HepG2 (cell line): ENCODE measurements at regions not wholly inside any gene's neighbourhood (a gene's known extent, or its start where the extent isn't known, plus 50 kb on each side); places are given as distances from the start of the nearest gene placed in this dataset.

Source experiments
- ATAC-seq: fragments of 200-7000 bp; cut with Tn5 transposase; 3 replicates; pipeline ENCODE4 v1.9.1; 2020; ENCODE audit warnings: mild to moderate bottlenecking, moderate library complexity
- BruUV-seq: library from RNA; stranded (reverse); fragments of 400-500 nt; replicated peaks from 2 replicates; lab custom pipeline; 2021; lab: Mats Ljungman, UMichigan
- CTCF ChIA-PET: fragments of 300-600 bp; formaldehyde crosslinking; extraction: SDS; loops from one replicate; lab custom pipeline; 2021; ENCODE audit warnings: low total read pairs, inconsistent platforms, low intra/inter-chr PET ratio; lab: Yijun Ruan, JAX
- POLR2A ChIA-PET: fragments of 350-600 bp; sonication (Branson Sonifier 250); formaldehyde crosslinking; loops from one replicate; lab custom pipeline; 2020; ENCODE audit warnings: antibody characterized with exemption, inconsistent platforms; lab: Yijun Ruan, JAX
- DNase-seq: peaks from one replicate; pipeline ENCODE4 v3.0.0-alpha.2; 2015; ENCODE audit warnings: low spot score
- FAIRE-seq: peaks from 3 replicates; lab custom pipeline; 2011; peaks lifted over from hg19 to GRCh38; lab: Jason Lieb, UNC
- H2AFZ ChIP-seq: one replicate; pipeline ENCODE4 v1.6.1; 2011; ENCODE audit warnings: low read length, inconsistent platforms
- H3K27ac ChIP-seq: fragments of 300-600 bp; 3 replicates; pipeline ENCODE4 v1.8.0; 2011; ENCODE audit warnings: mixed run types, mild to moderate bottlenecking, mixed read lengths, low read length, inconsistent platforms; ENCODE audit not compliant: insufficient read depth; ENCODE audit errors: extremely low read length
- H3K27me3 ChIP-seq, 2 experiments: fragments of 200-600 bp in 1 of 2; 2 replicates in 1 of 2; 3 replicates in 1 of 2; pipeline versions ENCODE4 v1.6.0 to v1.8.0; 2011; ENCODE audit warnings: low read length in 2 of 2, mild to moderate bottlenecking in 2 of 2, moderate library complexity in 2 of 2, inconsistent platforms in 1 of 2; ENCODE audit not compliant: insufficient read depth in 2 of 2, control insufficient read depth in 1 of 2
- H3K36me3 ChIP-seq, 2 experiments: fragments of 200-600 bp in 1 of 2; replicated peaks in 1 of 2; 2 replicates in 1 of 2; 3 replicates in 1 of 2; pipeline versions ENCODE4 v1.5.1 to v1.8.0; 2011; ENCODE audit warnings: low read length in 2 of 2, inconsistent platforms in 1 of 2; ENCODE audit not compliant: insufficient read depth in 2 of 2, control insufficient read depth in 1 of 2
- H3K4me1 ChIP-seq: 2 replicates; pipeline ENCODE4 v1.5.1; 2012; ENCODE audit warnings: low read length, inconsistent platforms; ENCODE audit not compliant: insufficient read depth
- H3K4me2 ChIP-seq: 2 replicates; pipeline ENCODE4 v1.6.0; 2011; ENCODE audit warnings: low read depth, low read length, inconsistent platforms
- H3K4me3 ChIP-seq, 3 experiments: fragments of 200-600 bp in 1 of 3; sonication (generic), shearing (Covaris generic) in 1 of 3; replicated peaks in 1 of 3; 2 replicates each; pipeline ENCODE4 v1.5.1; 2011 to 2016; ENCODE audit warnings: low read length in 3 of 3, inconsistent platforms in 2 of 3, low read depth in 2 of 3, mild to moderate bottlenecking in 2 of 3, control low read depth in 1 of 3, mixed read lengths in 1 of 3; ENCODE audit not compliant: insufficient read depth in 1 of 3
- H3K79me2 ChIP-seq: one replicate; pipeline ENCODE4 v1.6.1; 2011; ENCODE audit warnings: low read length, inconsistent platforms; ENCODE audit not compliant: insufficient read depth
- H3K9ac ChIP-seq: 2 replicates; pipeline ENCODE4 v1.6.0; 2011; ENCODE audit warnings: mild to moderate bottlenecking, low read depth, low read length, inconsistent platforms; ENCODE audit not compliant: insufficient read depth
- H3K9me3 ChIP-seq: 2 replicates; pipeline ENCODE4 v1.5.1; 2012; ENCODE audit warnings: mild to moderate bottlenecking, low read length
- H4K20me1 ChIP-seq: 2 replicates; pipeline ENCODE4 v1.6.0; 2011; ENCODE audit warnings: inconsistent platforms, mild to moderate bottlenecking, low read length, moderate library complexity; ENCODE audit not compliant: insufficient read depth
- ASH2L ChIP-seq: fragments of 300-600, 200-600 bp; sonication (generic); IDR thresholded peaks from 2 replicates; pipeline ENCODE4 v1.7.0; 2017; ENCODE audit warnings: low read depth, mild to moderate bottlenecking, moderate library complexity, mixed read lengths, low read length; ENCODE audit not compliant: insufficient read length
- CENPX ChIP-seq: sonication (generic); formaldehyde crosslinking; IDR thresholded peaks from 2 replicates; pipeline ENCODE4 v1.9.0; 2021; ENCODE audit warnings: mild to moderate bottlenecking, missing genetic modification reagents, moderate library complexity
- GLMP ChIP-seq: sonication (generic); formaldehyde crosslinking; IDR thresholded peaks from 2 replicates; pipeline ENCODE4 v1.9.0; 2021; ENCODE audit warnings: missing genetic modification reagents, mild to moderate bottlenecking, borderline replicate concordance
- KAT8 ChIP-seq: IDR thresholded peaks from 2 replicates; pipeline ENCODE4 v1.6.1; 2016; ENCODE audit warnings: missing genetic modification reagents, missing compliant biosample characterization
- MED8 ChIP-seq: sonication (generic); formaldehyde crosslinking; IDR thresholded peaks from 2 replicates; pipeline ENCODE4 v1.8.1; 2023; ENCODE audit warnings: mild to moderate bottlenecking, missing genetic modification reagents; ENCODE audit not compliant: insufficient replicate concordance
- MIXL1 ChIP-seq: IDR thresholded peaks from 2 replicates; pipeline ENCODE4 v1.6.1; 2016
- ZNF570 ChIP-seq: sonication (generic); formaldehyde crosslinking; IDR thresholded peaks from 2 replicates; pipeline ENCODE4 v1.4.0; 2020; ENCODE audit warnings: mild to moderate bottlenecking, missing genetic modification reagents, borderline replicate concordance
- ZNF746 ChIP-seq: sonication (generic); formaldehyde crosslinking; IDR thresholded peaks from 2 replicates; pipeline ENCODE4 v1.8.0; 2022; ENCODE audit warnings: mild to moderate bottlenecking, missing genetic modification reagents
- WGBS: methylation state at CpG from one replicate; pipeline ENCODE4 v1.1.6; 2017; ENCODE audit warnings: low lambda C conversion rate; 5-methylcytosine and 5-hydroxymethylcytosine counted together
- in situ Hi-C: cut with HindIII; loops from 2 replicates; pipeline ENCODE4 v1.10.0; 2017; ENCODE audit warnings: low pct_unique_long_range_greater_than_20kb; ENCODE audit not compliant: extremely low pct_ligation_motif_present
- intact Hi-C: fragments of 100-400 bp; cut with micrococcal nuclease; formaldehyde crosslinking; loops from one replicate; pipeline ENCODE4 v1.10.0; 2022; ENCODE audit not compliant: unreplicated experiment
- TF ChIP-seq, protein P1 (sequence below): sonication (generic); formaldehyde crosslinking; IDR thresholded peaks from 2 replicates; pipeline ENCODE4 v1.5.0; 2020; ENCODE audit warnings: mild to moderate bottlenecking, missing genetic modification reagents, moderate library complexity

- TF ChIP-seq, protein P1, sequence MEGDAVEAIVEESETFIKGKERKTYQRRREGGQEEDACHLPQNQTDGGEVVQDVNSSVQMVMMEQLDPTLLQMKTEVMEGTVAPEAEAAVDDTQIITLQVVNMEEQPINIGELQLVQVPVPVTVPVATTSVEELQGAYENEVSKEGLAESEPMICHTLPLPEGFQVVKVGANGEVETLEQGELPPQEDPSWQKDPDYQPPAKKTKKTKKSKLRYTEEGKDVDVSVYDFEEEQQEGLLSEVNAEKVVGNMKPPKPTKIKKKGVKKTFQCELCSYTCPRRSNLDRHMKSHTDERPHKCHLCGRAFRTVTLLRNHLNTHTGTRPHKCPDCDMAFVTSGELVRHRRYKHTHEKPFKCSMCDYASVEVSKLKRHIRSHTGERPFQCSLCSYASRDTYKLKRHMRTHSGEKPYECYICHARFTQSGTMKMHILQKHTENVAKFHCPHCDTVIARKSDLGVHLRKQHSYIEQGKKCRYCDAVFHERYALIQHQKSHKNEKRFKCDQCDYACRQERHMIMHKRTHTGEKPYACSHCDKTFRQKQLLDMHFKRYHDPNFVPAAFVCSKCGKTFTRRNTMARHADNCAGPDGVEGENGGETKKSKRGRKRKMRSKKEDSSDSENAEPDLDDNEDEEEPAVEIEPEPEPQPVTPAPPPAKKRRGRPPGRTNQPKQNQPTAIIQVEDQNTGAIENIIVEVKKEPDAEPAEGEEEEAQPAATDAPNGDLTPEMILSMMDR (CRISPR knock-in tag) = no peak
- TF ChIP-seq KAT8 (CRISPR knock-in tag) (no peak), ZNF570 (no peak), MIXL1 (CRISPR knock-in tag) (0 out of 2 replicates have a peak, but pooled peaks have one; percentile 30)
- TF ChIP-seq, all 625 proteins: peak for 4
Measured at GRCh38 chr10:59064080-59064692, 112.3 kb upstream of the PHYHIPL start (continued).

DNA sequence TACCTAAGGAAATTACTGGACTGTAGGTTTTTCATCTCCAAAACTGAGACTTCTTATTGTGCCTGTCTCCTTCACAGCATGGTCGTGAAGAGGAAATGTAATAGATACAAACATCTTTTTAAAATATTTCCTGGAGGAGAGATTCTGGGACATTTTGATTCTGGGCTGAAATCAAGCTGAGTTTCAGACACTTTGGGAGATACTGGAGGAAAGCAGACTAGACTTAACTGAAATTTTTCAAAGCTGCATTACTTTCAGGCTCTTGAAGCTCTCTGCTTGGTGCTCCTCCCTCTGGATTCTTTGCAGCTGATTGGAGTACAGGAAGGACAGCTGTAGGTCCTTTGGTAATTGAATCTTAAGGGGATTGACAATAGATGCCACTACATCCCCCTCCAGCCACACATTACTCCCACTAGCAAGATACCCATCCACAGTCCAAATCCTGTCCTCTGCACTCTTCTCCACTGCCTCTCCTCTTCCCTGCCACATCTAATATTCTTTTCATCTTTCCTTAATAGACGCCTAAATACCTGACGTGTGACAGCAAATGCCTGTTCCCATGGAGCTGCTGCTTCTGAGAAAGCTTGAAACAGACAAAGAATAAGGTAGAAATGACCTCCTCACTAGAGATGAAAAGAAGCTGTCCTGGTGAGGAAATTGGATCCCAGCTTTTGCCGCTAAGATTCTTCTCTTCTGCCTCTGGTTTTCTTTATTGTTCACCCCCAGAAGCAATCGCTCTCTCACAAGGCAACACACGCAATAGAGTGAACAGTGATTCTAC lies 111.5 kb upstream of the PHYHIPL start:
- H3K9ac ChIP-seq = no peak overlapping the region
- no TSS peak for BruUV-seq
- in situ Hi-C loops = no loop called here
- H3K27ac ChIP-seq = peak overlapping the region; percentile 27
- H3K27me3 ChIP-seq = no peaks in the 10 kb centered on the region
- no peaks in the 10 kb centered on the region for H3K36me3 ChIP-seq
- 96% methylated on average over 6 of the region's 6 CpGs for WGBS
- H3K9me3 ChIP-seq = no peaks in the 10 kb centered on the region
- H3K4me3 ChIP-seq = no peak overlapping the region
- H3K79me2 ChIP-seq = no peaks in the 10 kb centered on the region
- intact Hi-C loops = no loop called here
- ChIA-PET POLR2A (interaction anchor here (1.1 to 1.7 kb wide), 2 partner anchors 8 to 111 kb away, joined by 5 to 7 read pairs; partner anchors contain the start of gene PHYHIPL), CTCF (no interaction called here)
- FAIRE-seq (no peak), ATAC-seq (no peak), DNase-seq (no peak)
- TF ChIP-seq ASH2L (no peak), MED8 (CRISPR knock-in tag) (no peak), ZNF746 (CRISPR knock-in tag) (no peak), CENPX (no peak), GLMP (CRISPR knock-in tag) (no peak)
- H2AFZ ChIP-seq = no peak overlapping the region
- H3K4me2 ChIP-seq = no peak overlapping the region
- H4K20me1 ChIP-seq = no peaks in the 10 kb centered on the region
- peaks cover 76% of the 10 kb centered on the region for H3K4me1 ChIP-seq
